Stomach (tissue), 4 donors: ENCODE measurements at regions not wholly inside any gene's neighbourhood (a gene's known extent, or its start where the extent isn't known, plus 50 kb on each side); places are given as distances from the start of the nearest gene placed in this dataset.

Experiments
- CTCF ChIP-seq, 7 experiments: fragments of 450-650 bp in 4 of 7; fragments of 200-600 bp in 3 of 7; sonication (generic) in 3 of 7; IDR thresholded peaks; one replicate each; pipeline ENCODE4 v1.5.1; 2016 to 2019; ENCODE audit warnings: antibody characterized with exemption in 7 of 7, control low read depth in 2 of 7, mild to moderate bottlenecking in 1 of 7
- EP300 ChIP-seq: sonication (generic); formaldehyde crosslinking; IDR thresholded peaks from one replicate; pipeline ENCODE4 v1.6.1; 2017; ENCODE audit warnings: antibody characterized with exemption

- TF ChIP-seq CTCF (IDR thresholded peaks at IDR 0.05): no peak
- no peak for TF ChIP-seq EP300
Observed at GRCh38 chr5:125103459-125103858, 357.0 kb upstream of the ZNF608 start.
